HG03520 (cell line): ENCODE measurements at regions not wholly inside any gene's neighbourhood (a gene's known extent, or its start where the extent isn't known, plus 50 kb on each side); places are given as distances from the start of the nearest gene placed in this dataset.

ENCODE experiments used
- ATAC-seq: cut with Tn5 transposase; IDR thresholded peaks from one replicate; pipeline ENCODE4 v1.9.1; 2021; ENCODE audit warnings: mild to moderate bottlenecking, moderate library complexity; ENCODE audit not compliant: unreplicated experiment

DNA sequence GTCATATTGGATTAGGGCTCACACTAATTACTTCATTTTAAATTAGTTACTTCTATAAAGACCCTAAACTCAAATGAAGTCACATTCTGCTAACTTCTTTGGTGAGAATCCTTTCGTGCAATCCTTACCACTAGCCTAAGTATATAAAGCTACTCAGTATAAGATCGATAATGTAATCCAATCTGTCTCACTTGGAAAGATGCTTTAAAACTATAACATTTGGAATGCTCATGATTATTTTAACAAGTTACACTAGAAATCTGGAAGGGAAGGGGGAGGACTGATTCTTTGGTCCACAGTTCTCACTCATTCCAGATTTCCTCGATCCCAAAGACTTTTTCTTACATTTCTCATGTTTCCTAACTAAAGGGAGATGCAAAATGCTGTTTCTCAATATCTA lies 336.4 kb upstream of the SLIT2 start:
- ATAC-seq = no peak

DNA sequence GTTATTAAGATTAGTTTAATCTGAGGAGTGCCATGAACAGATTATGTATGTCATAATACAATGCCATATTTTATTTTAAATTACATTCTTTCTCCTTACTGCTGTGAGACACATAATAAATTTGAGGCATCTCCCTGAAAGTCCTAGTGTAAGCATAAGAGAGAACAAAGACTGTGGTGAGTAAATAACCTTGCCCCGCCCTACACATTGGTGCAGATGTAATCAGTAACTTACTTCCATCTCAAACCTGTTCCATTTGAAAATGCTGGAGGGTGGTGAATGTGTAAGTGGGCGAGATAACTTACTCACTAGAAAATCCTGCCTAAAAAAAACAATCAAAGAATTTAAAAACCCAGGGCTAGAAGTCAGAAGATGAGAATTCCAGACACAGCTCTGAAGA lies 338.1 kb upstream of the SLIT2 start:
- no peak for ATAC-seq

DNA sequence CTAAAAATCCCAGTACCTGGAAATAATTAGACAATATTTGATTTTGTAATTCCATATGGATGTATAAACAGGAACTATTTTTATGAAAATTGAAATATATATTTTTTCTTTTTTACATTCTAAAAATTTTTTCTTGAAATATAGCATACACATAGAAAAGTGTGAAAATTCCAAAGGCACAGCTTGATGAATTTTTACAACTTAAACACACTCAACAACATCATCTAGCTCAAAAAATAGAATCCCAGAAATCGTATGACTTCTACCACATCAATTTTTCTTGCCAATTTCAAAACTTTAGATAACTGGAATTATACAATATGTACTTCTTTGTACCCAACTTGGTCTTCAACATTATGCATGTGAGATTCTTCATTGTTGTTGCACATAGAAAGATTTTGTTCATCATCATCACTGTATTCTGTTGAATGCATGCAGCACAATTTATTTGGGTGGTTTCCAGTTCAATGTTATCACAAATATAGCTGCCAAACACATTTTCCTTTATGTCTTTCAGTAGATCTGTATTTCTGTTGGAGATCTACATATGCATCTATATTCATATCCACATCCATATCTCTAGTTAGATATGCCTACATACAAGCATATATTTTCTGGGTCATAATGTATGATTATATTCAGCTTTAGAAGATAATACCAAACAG lies 340.7 kb upstream of the SLIT2 start:
- no peak for ATAC-seq

DNA sequence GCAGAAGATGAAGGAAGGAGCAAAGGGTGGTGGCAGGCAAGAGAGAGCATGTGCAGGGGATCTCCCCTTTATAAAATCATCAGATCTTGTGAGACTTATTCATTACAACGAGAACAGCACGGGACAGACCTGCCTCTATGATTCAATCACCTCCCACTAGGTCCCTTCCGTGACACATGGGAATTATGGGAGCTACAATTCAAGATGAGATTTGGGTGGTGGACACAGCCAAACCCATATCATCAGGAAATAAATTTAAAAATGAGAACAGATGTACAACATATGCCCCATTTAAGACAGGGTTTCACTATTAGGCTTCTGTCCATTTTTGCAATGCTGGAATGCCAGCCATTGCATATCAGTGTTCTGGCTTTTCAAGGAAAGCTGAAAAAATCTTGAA lies 346.7 kb upstream of the SLIT2 start:
- ATAC-seq = no peak

DNA sequence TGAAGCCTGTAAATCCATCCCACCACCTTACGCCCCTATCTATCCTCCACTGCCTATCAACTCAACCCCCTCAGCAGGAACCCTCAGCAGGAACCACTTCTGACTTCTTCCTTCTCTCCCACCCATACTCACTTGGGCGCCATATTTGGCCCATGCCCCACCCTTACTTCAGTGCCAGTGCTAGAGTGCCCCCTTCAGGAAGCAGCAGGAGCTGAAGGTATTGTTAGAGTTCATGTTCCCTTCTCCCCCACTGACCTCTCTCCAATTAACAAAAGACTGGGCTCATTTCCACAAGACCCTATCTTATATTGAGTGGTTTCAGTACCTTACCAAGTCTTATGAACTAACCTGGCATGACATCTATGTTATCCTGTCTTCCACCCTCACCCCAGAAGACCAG lies 363.1 kb upstream of the SLIT2 start:
- no peak for ATAC-seq

DNA sequence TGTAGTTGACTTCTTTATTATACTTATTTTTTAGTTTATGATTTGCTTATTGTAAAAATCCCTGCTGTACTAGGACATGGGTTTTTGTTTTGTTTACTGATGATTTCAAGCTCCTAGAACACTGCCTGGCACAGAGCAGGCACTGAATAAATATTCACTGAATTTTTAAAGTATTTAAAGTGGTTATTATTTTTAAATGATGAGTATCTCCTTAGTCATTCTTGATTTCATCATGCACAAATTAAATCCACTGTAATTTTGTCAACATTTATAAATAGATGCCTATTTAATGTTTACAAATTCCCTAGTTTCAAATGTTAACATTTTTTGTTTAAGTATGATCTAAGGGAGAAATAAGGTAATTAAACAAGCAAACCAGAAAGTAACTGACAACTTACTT lies 367.9 kb upstream of the SLIT2 start:
- no peak for ATAC-seq

DNA sequence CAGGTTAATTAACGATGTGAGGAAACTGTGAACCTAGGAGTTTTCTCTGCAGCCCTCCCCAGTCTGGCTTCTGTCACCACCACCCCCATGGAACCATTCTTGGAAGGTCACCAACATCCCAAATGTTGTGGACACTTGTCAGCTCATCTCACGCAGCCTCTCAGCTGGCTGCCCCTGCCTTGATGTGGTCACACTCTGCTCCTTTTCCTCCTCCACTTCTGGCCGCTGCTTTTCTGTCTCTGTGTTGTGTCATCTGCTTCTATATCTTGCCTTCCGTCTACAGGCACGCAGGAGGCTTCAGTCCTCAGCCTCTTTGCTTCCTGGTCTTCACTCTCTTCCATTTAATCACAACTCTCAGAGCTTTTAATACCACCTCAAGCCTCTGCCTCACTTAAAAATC lies 371.5 kb upstream of the SLIT2 start:
- ATAC-seq = no peak

DNA sequence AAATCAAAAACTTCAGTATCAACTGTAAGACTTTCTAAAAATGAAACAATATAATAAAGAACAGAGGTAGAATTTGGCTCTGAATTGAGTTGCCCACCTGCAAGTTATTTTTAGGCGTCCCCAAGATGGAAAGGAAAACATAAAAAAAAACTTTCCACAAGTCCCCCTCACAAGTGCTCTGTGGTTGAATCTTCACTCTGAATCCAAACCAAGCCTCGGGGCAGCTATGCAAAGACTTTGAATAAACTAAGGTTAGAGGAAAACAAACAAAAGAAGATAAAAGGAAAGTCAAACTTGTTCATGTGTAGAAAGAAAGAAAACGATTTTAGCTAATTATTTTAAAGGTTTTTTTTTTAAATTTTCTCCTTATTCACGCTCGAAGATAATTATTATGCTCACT lies 372.4 kb upstream of the SLIT2 start:
- no peak for ATAC-seq

DNA sequence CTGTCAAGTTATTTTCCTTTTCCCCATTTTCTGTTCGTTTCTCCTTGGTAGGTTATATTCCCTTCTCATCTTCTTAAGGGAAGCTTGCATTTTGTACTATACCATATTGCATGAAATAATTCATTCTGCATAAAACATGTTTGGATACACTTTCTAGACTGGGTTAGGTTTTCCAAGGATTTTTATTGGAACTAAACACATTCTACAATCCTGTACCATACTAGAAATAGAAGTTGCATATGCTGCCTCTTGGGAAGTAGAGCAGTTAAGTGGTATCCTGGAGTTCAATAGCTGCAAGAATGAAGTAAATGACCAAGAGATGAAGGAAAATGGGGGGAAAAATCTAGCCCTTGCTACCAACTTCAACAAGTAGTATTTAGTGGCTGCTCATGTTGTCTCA lies 393.7 kb upstream of the SLIT2 start:
- ATAC-seq = no peak

DNA sequence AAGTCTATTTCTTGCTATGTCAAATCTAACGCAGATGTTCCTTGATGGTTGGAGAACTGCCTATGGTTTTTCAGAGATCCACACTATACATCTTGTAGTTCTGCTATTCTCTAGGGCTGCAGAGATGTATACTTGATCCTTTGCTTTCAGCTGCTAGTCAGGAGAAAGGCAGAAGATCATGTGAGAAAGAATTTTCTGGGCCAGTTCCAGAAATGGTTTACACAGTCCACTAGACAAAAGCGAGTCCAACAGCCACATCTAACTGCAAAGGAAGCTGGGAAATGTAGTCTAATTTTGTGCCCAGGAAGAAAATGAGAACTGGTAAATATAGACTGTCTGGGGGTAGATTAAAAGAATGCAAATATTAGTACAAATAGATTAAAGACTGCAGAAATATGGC lies 394.3 kb upstream of the SLIT2 start:
- no peak for ATAC-seq

DNA sequence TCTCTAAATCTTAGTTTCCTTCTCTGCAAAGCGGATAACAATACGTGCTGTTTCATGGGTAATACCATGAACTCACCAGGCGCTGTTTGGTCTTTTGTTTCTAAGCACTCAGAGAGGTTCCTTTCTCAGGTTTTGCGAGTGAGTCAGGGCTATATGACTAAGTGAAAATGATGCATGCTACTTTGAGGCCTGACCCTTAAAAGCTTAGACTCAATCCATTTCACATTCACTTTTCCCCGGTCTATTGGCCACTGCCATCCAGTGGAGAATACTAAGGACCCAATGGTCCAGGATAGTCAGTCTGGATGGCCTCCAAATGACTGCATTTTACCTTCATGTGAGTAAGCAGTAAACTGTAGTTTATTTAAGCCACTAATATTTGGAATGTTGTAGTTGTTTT lies 400.8 kb upstream of the SLIT2 start:
- ATAC-seq = no peak

DNA sequence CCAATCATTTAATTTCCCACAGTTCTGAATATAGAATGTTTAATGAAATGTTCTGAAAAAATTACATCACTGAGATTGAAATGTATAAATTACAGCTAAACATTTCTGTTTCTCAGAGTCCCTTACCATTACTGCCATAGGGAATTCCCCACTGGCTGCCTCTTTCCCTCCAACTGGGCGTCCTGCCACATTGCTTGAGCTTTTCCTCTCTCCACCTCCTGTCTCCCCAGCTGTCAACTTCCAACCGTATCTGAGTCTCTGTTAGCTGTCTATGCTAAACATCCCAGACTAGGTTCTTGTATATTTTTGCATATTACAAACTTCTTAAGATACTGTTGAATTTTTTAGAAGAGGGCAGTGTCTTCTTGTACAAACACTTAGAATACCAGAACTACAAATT lies 407.3 kb upstream of the SLIT2 start:
- ATAC-seq = no peak

DNA sequence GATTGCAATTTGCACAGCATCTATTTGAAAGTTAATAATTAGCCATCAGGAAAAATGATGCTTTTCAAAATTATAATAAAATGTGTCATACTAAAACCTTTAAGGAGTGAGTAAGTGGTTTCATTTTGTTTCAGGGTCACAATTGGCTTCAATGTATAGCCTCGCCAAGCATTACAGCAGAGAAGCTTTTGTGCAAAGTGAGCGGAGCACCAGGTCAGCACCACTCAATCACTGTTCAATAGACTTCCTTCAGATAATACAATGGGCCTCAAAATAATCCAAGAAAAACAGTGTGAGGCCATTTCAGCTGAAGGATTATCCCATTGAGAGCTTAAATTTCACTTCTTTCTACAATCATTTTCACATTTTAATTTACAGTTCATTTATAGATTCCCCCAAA lies 409.2 kb upstream of the SLIT2 start:
- ATAC-seq = no peak

DNA sequence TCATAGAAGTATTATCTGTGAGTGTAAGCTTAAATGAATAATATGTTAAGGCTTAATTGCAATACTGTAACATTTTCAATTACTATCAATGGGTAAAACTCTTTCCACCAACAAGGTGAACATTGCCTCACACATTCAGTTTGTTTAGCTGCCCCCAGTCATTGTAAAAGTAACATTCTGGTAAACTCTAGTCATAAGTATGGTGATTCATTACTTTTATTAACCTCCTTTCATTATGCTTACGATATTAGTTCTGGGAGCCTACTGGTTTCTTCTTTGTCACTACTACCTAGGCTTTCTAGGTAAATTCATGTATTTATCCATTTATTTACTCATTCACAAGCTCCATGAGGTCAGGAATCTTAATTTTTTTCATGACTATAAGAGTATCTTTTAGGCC lies 412.8 kb upstream of the SLIT2 start:
- no peak for ATAC-seq

DNA sequence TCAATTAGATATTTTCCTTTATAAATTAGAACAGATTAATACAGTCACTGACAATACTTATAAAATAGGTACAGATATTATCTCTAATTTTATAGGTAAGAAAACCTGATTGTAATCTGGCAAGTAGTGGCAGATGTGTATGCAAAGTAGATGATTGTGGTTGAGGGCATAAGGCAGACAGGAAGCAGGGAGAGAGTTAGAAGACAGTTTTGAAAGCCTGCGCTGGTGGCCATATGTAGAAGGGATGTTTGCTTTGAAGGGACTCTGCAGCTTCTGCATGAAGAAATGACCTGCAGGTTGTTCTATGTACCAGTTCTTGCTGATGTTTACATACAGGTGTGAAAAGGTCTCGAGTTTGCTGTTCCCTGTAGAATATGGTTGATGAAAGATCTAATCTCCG lies 416.3 kb upstream of the SLIT2 start:
- ATAC-seq = no peak

DNA sequence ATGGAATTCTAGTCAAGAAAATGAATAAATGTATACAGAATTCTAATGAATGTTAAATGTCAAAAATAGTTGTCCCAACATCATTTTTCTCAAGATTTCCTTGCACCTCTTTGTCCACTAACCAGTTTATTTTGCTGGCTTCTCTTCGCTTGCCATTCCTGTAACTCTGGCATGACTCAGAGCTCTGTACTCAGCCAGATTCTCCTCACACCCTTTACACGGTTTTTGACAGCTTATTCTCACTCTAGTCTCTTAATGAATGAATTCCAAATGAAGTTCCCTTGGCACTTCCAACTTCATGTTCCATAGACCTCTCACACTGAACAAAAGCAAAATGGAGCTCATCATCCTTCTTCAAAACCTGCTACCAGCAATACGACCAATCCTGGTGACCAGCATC lies 419.3 kb upstream of the SLIT2 start:
- no peak for ATAC-seq

DNA sequence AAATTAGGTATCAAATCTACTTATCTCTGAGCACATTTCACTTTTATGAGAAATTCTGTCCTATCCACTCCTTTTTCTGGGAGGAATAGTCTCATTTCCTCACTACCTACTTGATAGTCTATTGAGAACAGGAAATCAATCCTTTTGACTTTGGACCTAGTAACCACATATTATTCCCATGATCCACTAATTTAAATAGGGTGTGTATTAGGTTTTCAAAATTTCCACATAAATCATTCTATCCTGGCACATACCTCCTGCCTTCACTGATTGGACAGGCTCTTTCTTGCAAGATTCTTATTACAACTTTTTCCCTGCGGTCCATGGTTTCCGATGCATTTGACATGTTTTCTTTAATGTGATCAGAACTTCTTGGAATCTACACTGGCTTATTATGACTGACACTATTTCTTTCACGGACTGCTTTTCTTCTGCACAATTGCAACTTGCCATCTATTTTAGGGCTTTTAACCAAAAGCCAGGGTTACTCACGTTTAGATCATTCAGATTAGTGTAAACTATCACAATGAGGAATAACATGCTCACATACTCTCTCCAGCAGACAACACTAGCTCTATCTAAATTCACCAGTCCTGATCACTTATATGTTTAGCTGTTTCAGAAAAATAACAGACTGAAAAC lies 419.9 kb upstream of the SLIT2 start:
- no peak for ATAC-seq

DNA sequence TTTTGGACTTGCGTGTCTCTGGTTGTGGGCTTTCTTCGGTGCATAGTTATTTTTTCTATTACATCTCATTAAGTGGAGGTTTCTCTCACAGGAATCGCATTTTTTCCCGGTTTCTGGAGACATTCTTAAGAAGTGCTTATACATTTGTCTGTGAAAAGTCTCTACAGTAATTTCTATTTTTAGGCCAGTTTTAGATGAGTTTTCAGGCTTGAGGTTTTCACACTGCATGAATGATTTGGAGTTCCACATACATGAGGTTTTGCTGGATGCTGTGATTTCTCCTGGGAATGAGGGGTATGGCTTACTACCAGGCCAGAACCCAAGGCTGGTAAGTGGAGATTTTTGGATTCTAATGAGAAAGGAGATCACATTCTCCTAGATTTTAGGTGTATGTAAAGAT lies 422.6 kb upstream of the SLIT2 start:
- ATAC-seq = no peak

DNA sequence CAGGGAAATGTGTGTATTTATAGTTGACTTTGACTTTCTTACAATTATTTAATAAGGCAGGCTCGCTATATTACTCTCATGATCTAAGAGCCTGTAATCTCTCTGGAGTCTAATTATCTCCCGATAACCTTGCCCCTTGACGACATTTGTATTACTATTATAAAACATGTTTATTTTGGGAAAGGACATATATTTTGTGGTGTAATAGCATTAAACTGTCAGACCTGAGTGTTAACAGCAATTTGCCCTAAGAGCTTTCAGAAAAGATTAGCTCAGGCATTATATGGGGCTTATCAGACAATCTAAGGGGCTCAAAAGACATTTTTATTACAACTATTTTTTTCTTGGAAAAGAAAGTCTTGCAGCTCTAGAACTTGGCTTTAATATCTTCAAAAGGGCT lies 427.9 kb upstream of the SLIT2 start:
- ATAC-seq = no peak

DNA sequence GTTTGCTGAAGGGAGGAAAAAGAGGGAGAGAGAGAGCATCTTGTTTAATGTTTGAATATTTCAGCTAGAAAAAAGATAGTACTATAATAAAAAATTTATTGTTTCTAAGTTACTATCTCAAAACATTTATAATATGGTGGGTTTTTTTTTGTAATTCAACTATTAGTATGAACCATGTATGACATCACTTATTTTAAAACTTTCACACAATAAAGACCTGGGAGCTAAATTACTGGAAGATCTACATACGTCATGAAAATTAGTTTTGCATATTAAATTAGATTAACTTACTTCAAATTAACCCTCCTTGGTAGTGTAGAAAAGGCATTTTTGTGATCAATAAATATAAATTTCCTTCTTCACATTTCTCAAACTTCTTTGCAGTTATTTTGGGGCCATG lies 432.0 kb upstream of the SLIT2 start:
- no peak for ATAC-seq

DNA sequence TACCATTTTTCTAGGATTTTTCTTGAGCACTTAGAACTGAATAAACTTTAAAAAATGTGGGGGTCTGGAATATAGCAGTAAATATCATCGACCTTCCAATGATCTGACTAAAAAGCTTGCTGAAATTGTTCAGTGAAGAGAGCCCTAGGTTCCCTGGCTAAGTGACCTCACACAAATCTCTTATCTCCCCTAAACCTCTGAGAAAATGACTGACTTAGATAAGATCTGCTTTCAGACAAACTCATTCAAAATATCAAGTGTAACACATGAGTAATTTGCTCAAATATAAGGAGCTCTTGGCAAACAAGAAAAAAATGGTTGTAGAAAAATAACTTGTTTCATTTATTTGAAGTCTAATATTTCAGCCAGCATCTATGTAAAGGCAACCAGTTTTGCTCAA lies 441.7 kb upstream of the SLIT2 start:
- no peak for ATAC-seq

DNA sequence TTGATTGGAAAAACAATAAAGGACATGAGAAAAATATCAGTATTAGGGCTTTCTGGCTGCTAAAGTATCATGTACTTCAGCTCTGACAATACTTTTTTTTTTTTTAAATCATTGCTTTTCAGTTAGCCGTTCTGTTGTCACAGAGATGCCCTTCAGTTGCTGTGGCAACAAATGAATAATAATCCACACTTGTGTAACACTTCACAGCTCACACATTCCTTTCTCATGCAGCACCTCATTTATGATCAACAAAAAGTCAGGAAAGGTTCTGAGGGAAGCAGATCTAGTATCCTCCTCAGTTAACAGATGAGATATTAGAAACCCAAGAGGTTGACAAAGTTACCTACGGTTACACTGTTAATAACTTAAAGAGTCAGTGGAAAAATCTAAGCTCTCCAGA lies 444.2 kb upstream of the SLIT2 start:
- ATAC-seq = no peak

DNA sequence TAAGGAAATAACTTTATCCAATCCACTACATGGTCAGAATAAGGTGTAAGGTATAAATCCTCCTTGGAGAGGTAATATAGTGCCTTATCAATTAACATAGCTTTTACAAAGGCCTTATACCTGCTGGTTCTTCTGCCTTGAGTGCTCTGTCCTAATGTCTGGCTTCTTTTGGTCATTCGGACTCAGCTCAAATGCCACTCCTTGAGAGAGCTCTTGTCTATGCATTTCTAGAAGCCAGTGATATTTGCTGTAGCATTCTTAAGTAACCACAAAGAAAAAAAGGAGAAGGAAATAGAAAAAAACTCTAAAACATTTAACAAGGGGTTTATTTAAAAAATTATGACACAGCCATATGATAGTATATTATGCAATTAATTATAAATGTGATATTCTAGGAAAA lies 444.8 kb upstream of the SLIT2 start:
- no peak for ATAC-seq
